Colonic mucosa (tissue), 4 donors: ENCODE measurements at regions not wholly inside any gene's neighbourhood (a gene's known extent, or its start where the extent isn't known, plus 50 kb on each side); places are given as distances from the start of the nearest gene placed in this dataset.

Source experiments
- DNase-seq: peaks from one replicate; pipeline ENCODE4 v3.0.0-alpha.2; 2020
- H3K27ac ChIP-seq: fragments of 200-600 bp; one replicate; pipeline ENCODE4 v1.8.0; 2021
- H3K27me3 ChIP-seq: fragments of 200-600 bp; one replicate; pipeline ENCODE4 v1.8.0; 2021
- H3K36me3 ChIP-seq: fragments of 200-600 bp; one replicate; pipeline ENCODE4 v1.8.0; 2021
- H3K4me1 ChIP-seq: fragments of 200-600 bp; one replicate; pipeline ENCODE4 v1.8.0; 2021; ENCODE audit warnings: mild to moderate bottlenecking
- H3K4me3 ChIP-seq: fragments of 200-600 bp; one replicate; pipeline ENCODE4 v1.8.0; 2021
- H3K9ac ChIP-seq, 2 donors: one replicate each; pipeline ENCODE4 v1.7.0; 2013; ENCODE audit warnings: control low read depth in 2 of 2, low read depth in 2 of 2, low read length in 2 of 2
- H3K9me3 ChIP-seq: fragments of 200-600 bp; one replicate; pipeline ENCODE4 v1.8.0; 2021
- CTCF ChIP-seq: fragments of 200-600 bp; IDR thresholded peaks from one replicate; pipeline ENCODE4 v1.8.0; 2022; ENCODE audit warnings: antibody characterized with exemption, mild to moderate bottlenecking
- intact Hi-C: fragments of 100-400 bp; cut with DNase I; formaldehyde crosslinking; loops from one replicate; pipeline ENCODE4 v1.14.1; 2022
- donor health status: healthy.
- donor health status: DM: no; HTN: no; CAD: no.
- donor health status: DM: no; HTN: no; CAD: no.

GRCh38 chr11:70551351-70552166 is 153.2 kb downstream of the CTTN start:
- Histone ChIP-seq H3K9ac (no peak overlapping the region), H3K9me3 (no peaks in the 10 kb centered on the region), H3K36me3 (no peaks in the 10 kb centered on the region), H3K4me1 (no peaks in the 10 kb centered on the region), H3K4me3 (no peak overlapping the region), H3K27me3 (no peaks in the 10 kb centered on the region), H3K27ac (no peak overlapping the region)
- DNase-seq: no peak
- TF ChIP-seq CTCF: no peak
- intact Hi-C loops: no loop called here

GRCh38 chr11:70552167-70553150 is 154.1 kb downstream of the CTTN start:
- Histone ChIP-seq H3K36me3 (no peaks in the 10 kb centered on the region), H3K4me1 (peaks cover under 1% of the 10 kb centered on the region), H3K27ac (no peak overlapping the region), H3K4me3 (no peak overlapping the region), H3K9ac (no peak overlapping the region), H3K9me3 (no peaks in the 10 kb centered on the region), H3K27me3 (no peaks in the 10 kb centered on the region)
- TF ChIP-seq CTCF: no peak
- DNase-seq: no peak
- intact Hi-C loops: no loop called here

- no peaks in the 10 kb centered on the region for H3K27me3 ChIP-seq
- intact Hi-C loops: no loop called here
- H3K9me3 ChIP-seq: no peaks in the 10 kb centered on the region
- no peak for TF ChIP-seq CTCF
- H3K9ac ChIP-seq: no peak overlapping the region
- no peaks in the 10 kb centered on the region for H3K36me3 ChIP-seq
- no peak overlapping the region for H3K27ac ChIP-seq
- no peak overlapping the region for H3K4me3 ChIP-seq
- no peak for DNase-seq
- H3K4me1 ChIP-seq: peaks cover 3% of the 10 kb centered on the region
These were observed 156.7 kb downstream of the CTTN start for GRCh38 chr11:70555078-70555477.

- Histone ChIP-seq H3K9ac (no peak overlapping the region), H3K4me3 (no peak overlapping the region), H3K27ac (peak overlapping the region; percentile 44), H3K4me1 (peaks cover 3% of the 10 kb centered on the region), H3K36me3 (no peaks in the 10 kb centered on the region), H3K27me3 (no peaks in the 10 kb centered on the region), H3K9me3 (no peaks in the 10 kb centered on the region)
- no peak for TF ChIP-seq CTCF
- intact Hi-C loops: no loop called here
- peak; percentile 75 for DNase-seq
These were observed 158.8 kb downstream of the CTTN start for GRCh38 chr11:70556884-70557741.
